Forelimb muscle (tissue), 1 donor: ENCODE measurements at regions not wholly inside any gene's neighbourhood (a gene's known extent, or its start where the extent isn't known, plus 50 kb on each side); places are given as distances from the start of the nearest gene placed in this dataset.

Source experiments
- DNase-seq: peaks from one replicate; pipeline ENCODE4 v3.0.0-alpha.2; 2013; ENCODE audit warnings: low read depth

GRCh38 chr9:89766991-89767390, 162.2 kb downstream of the GADD45G start:
- no peak for DNase-seq

GRCh38 chr9:89768051-89768450, 163.2 kb downstream of the GADD45G start:
- DNase-seq: no peak

DNA sequence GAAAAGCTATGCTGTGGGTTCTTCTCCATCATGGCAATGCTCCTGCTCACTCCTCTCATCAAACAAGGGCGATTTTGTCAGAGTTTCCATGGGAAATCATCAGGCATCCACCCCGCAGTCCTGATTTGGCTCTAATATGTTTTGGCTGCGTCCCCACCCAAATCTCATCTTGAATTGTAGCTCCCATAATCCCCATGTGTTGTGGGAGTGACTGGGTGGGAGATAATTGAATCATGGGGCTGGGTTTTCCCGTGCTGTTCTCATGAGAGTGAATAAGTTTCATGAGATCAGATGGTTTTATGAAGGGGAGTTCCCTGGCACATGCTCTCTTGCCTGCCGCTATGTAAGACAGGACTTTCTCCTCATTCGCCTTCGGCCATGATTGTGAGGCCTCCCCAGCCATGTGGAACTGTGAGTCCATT, 163.8 kb downstream of the GADD45G start:
- no peak for DNase-seq

DNA sequence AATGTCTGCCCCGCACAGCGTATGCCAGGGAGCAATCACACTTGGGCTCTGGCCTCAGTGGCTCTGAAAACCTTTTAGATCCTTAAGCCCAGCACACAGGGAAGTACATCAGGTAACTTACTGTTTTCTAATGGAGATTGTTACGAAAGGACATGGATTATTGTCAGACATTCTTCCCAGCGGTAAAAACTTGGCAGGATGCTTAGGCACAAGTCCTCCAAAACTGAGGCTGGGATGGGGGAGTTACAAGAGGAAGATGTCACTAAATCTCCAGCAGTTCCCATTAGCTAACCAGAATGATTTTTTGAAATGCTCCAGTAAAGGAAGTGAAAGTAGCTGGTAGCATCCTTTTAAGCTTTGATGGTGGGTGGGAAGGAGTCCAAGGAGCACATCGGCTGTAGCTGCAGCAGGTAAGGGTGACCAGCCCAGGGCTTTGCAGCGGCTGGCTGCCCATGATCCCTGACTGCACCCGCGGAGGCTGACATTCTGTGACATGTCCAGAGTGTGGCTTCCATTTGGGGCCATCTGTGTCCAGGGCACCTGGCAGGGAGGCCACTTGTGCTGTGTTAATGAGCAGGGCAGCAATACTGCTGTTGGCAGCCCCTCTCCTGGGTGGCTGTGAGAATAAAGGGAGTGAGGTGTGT, 165.8 kb downstream of the GADD45G start:
- peak; percentile 61 for DNase-seq

- DNase-seq: no peak
Observed at GRCh38 chr9:89771205-89771604, 166.4 kb downstream of the GADD45G start.

- no peak for DNase-seq
Observed at GRCh38 chr9:89773170-89773569, 168.4 kb downstream of the GADD45G start.

- no peak for DNase-seq
Observed at GRCh38 chr9:89774858-89775370, 170.1 kb downstream of the GADD45G start.

- no peak for DNase-seq
Observed at GRCh38 chr9:89775641-89776040, 170.8 kb downstream of the GADD45G start.

DNA sequence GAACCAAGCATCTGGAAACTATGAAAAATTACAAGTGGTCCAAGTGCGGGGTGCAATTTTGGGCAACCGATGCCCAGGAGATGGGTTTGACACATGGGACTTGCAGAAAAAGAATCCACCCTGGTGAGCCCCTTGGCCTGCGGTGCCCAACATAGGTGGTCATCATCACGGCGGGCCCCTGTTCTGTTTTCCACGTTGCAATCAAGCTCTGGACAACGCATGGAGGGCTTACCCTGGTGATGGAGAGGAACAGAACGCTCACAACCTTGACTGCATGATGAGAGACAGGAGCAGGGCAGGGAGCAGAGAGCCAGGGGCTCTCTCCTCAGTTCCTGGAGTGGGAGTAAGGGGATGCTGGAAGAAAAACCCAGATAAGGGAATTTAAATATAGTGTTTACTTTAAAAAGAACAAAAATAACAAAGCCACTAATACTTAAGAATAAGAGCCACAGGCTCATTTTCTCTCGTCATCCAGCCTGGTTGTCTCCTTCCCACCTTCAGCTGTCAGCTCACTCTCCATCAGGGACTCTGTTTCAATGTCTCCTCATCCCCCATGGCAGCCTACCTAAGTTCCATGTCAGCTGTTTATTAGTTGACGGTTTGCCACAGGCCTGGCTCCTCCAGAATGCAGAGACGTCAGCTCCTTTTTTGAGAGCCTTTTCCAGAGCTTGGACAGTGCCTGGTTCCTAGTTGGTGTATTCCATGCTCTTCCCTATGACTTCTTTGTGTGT, 172.1 kb downstream of the GADD45G start:
- DNase-seq: no peak

DNA sequence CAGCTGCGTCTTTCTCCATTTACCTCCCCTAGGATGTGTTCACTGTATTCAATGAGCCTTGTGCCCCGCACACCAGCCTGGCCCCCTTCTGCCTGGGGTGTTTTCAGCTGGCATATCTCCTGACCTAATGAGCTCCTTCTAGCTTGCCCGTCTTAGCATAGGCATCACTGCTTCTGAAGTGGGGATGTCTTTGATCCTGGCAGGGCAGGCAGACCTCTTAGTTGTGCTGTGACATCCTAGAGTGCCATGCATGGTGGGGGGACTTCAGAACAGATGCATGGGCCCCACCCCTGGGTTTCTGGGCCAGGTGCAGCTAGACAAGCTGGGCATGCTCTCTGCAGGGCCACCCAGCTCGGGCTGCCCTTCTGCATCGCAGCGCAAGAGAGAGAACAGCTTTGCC, 172.7 kb downstream of the GADD45G start:
- DNase-seq: no peak

GRCh38 chr9:89778100-89779090, 173.6 kb downstream of the GADD45G start:
- no peak for DNase-seq

GRCh38 chr9:89779405-89780203, 174.8 kb downstream of the GADD45G start:
- DNase-seq: no peak

- DNase-seq: no peak
Observed at GRCh38 chr9:89780959-89781358, 176.1 kb downstream of the GADD45G start.

- DNase-seq: no peak
Observed at GRCh38 chr9:89781838-89782540, 177.2 kb downstream of the GADD45G start.

DNA sequence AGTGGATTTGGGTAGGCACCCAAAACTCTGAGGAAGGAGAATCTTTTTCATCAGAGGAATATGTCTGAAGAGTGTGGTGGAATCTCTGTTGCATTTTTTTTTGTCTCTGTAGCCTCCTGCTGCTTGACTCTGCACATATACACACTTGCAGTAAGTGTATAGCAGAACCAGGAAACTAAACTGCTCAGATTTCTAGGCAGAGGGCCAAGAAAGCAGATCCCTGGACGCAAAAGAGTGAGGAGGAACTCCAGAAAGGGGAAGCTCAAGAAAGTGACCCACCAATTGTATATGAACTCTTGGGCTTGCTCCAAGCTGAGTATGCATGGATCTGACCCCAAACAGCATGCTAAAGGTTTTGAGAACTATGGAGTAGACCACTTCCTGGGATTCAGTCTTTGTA, 181.8 kb downstream of the GADD45G start:
- peak; percentile 64 for DNase-seq

- no peak for DNase-seq
Observed at GRCh38 chr9:89787595-89787994, 182.8 kb downstream of the GADD45G start.

GRCh38 chr9:89788434-89788833, 183.6 kb downstream of the GADD45G start:
- DNase-seq: no peak

DNA sequence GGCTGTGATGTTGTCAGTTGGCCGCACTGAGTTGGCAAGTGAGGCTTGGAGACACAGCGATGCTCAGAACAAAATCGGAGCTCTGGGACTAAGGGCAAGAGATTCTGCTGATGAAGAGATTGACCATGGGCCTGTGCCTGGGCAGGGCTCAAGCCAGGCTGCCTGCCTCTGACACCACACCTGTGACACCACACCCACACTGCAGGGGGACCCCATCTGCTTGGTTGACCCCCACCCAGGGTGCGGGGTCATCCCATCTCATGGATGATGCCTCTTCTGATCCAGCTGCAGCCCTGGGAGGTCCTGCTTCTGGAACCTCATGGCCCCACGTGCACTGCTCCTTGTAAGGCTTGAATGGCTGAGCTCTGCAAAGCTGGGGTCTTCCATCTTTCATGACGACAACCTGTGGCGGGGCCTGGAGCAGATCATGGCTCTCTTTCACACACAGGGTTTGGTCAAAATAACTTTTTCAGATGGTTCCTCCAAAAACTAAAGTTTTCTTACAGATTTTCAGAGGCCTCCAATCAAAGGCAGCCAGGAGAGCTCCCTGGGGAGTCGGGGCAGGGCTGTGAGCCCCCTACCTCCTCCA, 185.2 kb downstream of the GADD45G start:
- DNase-seq: no peak

- no peak for DNase-seq
Observed at GRCh38 chr9:89790542-89791109, 185.8 kb downstream of the GADD45G start.

DNA sequence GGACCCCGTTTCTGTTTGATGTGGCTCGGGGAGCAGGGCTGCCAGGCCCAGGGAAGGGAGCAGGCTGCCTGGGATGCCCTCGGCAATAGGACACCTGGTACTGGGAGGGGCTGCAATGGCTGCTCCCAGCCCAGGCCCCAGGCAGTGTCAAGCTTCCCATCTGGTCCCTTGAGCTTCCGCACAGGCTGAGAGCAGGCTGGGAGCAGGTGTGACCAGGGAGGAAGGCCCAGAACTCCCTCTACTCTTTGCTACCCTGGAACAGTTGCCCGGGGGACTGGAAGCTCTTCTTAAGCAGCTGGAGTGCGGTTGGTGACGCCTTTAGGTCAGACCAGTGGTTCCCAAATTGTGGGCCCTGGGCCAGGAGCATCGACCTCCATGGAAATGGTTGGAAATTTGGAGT, 186.9 kb downstream of the GADD45G start:
- no peak for DNase-seq
